ENCODE measurements at regions not wholly inside any gene's neighbourhood (a gene's known extent, or its start where the extent isn't known, plus 50 kb on each side); places are given as distances from the start of the nearest gene placed in this dataset.

DNA sequence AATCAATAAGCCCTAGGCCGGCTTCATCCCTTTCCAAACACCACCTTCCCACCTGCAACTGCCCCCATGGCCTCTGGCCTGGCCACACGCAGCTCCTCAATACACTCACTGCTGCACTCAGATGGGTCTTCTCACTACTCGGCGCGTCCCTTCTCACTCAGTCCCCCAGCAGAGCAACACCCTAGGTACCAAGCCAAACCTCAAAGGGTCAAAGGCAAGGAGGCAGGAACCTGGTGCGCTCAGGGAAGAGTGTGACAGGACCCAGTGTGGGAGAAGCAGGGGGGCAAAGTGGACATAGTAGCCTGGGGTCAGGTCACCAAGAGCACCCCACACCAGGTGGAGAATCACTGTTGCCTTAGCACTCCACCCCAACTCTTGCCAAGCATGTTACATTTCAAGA lies 90.6 kb downstream of the TTC32 start:
- DNase-seq = no peak
- no peaks in the 10 kb centered on the region for H3K9me3 ChIP-seq
- WGBS, 2 donors = 97 to 98% methylated on average over 6 of the region's 6 CpGs
- TF ChIP-seq, protein P1, sequence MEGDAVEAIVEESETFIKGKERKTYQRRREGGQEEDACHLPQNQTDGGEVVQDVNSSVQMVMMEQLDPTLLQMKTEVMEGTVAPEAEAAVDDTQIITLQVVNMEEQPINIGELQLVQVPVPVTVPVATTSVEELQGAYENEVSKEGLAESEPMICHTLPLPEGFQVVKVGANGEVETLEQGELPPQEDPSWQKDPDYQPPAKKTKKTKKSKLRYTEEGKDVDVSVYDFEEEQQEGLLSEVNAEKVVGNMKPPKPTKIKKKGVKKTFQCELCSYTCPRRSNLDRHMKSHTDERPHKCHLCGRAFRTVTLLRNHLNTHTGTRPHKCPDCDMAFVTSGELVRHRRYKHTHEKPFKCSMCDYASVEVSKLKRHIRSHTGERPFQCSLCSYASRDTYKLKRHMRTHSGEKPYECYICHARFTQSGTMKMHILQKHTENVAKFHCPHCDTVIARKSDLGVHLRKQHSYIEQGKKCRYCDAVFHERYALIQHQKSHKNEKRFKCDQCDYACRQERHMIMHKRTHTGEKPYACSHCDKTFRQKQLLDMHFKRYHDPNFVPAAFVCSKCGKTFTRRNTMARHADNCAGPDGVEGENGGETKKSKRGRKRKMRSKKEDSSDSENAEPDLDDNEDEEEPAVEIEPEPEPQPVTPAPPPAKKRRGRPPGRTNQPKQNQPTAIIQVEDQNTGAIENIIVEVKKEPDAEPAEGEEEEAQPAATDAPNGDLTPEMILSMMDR (IDR thresholded peaks at IDR 0.05) = no peak
- TF ChIP-seq POLR2A (IDR thresholded peaks at IDR 0.05) = no peak
- H3K27ac ChIP-seq = no peak overlapping the region
- no peaks in the 10 kb centered on the region for H3K36me3 ChIP-seq
- no peak overlapping the region for H3K4me3 ChIP-seq (replicated peaks in 1 of 3)
- no peaks in the 10 kb centered on the region for H3K4me1 ChIP-seq
- H3K27me3 ChIP-seq = no peaks in the 10 kb centered on the region
- intact Hi-C loops (cut with DNase I) = no loop called here

DNA sequence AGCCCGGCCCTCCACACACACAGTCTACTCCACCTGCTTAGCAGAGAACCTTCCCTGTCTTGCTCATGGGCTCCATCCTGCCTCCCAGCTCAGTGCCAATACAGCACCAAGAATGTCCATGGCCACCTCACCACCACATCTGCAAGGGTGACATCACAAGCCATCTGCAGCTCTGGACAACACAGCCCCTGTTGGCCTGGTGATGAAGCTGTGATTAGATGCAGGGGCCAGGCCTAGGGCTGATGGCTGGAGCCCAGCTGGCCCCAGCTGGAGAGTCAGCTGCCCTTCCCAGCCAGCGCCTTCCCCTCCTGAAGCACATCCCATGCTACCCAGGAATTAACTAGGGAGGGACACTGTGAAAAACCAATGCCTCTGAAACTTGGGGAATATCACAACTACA lies 91.1 kb downstream of the TTC32 start:
- no peak overlapping the region for H3K27ac ChIP-seq
- H3K36me3 ChIP-seq = no peaks in the 10 kb centered on the region
- no peaks in the 10 kb centered on the region for H3K9me3 ChIP-seq
- intact Hi-C loops (cut with DNase I) = no loop called here
- no peaks in the 10 kb centered on the region for H3K4me1 ChIP-seq
- no peak for DNase-seq
- no peak overlapping the region for H3K4me3 ChIP-seq (replicated peaks in 1 of 3)
- TF ChIP-seq, protein P1 (IDR thresholded peaks at IDR 0.05) = no peak
- no peak for TF ChIP-seq POLR2A (IDR thresholded peaks at IDR 0.05)
- WGBS, 2 donors = 90 to 94% methylated on average over 1 to 2 of the region's 2 CpGs
- H3K27me3 ChIP-seq = no peaks in the 10 kb centered on the region

DNA sequence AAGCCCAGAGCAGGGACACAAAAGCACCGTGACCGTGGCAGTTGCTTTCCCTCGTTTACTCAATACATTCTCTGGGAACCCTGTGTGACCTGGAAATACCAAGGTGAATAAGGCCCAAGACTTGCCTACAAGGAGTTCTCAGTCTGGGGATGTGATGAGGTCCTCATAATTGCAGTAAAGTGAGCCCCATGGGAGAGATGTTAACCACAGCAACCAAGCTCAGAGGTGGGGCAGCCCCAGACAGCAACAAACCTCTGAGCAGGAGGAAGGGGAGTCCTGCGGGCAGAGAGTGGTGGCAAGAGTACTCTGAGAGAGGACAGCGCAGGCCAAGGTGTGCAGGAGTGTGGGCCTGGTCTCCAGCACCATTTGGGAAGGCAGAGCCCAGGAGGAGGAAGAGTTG lies 91.6 kb downstream of the TTC32 start:
- DNase-seq = no peak
- 82 to 94% methylated on average over 5 of the region's 5 CpGs for WGBS, 2 donors
- no peaks in the 10 kb centered on the region for H3K36me3 ChIP-seq
- no peak overlapping the region for H3K27ac ChIP-seq
- no peaks in the 10 kb centered on the region for H3K9me3 ChIP-seq
- intact Hi-C loops (cut with DNase I) = no loop called here
- H3K4me1 ChIP-seq = no peaks in the 10 kb centered on the region
- no peaks in the 10 kb centered on the region for H3K27me3 ChIP-seq
- no peak overlapping the region for H3K4me3 ChIP-seq (replicated peaks in 1 of 3)
- TF ChIP-seq, protein P1 (IDR thresholded peaks at IDR 0.05) = no peak
- TF ChIP-seq POLR2A (IDR thresholded peaks at IDR 0.05) = no peak

DNA sequence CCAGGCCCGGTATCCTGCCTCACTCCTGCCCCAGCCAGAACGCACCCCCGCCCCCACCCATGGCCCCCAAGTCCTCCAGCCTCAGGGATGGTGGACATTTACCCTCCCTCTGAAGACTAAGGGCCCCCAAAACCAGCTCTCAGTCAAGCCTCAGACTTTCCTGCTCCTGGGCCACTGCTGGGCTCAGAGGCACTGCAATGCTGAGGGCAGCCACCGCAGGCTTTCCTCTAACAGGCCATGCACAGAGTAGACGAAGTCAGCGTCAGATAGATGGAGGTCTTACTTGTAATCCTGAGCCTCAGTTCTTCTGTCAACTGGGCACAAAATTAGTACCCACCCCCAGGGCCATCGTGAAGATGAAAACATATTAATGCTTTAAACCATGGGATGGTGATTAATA lies 92.6 kb downstream of the TTC32 start:
- Histone ChIP-seq H3K27ac (no peak overlapping the region), H3K27me3 (no peaks in the 10 kb centered on the region), H3K4me1 (no peaks in the 10 kb centered on the region), H3K36me3 (no peaks in the 10 kb centered on the region), H3K4me3 (replicated peaks in 1 of 3) (no peak overlapping the region), H3K9me3 (no peaks in the 10 kb centered on the region)
- DNase-seq = no peak
- WGBS, 2 donors = 69 to 74% methylated on average over 5 to 7 of the region's 7 CpGs
- TF ChIP-seq POLR2A (IDR thresholded peaks at IDR 0.05) = no peak
- TF ChIP-seq, protein P1 (IDR thresholded peaks at IDR 0.05) = no peak
- intact Hi-C loops (cut with DNase I) = no loop called here

DNA sequence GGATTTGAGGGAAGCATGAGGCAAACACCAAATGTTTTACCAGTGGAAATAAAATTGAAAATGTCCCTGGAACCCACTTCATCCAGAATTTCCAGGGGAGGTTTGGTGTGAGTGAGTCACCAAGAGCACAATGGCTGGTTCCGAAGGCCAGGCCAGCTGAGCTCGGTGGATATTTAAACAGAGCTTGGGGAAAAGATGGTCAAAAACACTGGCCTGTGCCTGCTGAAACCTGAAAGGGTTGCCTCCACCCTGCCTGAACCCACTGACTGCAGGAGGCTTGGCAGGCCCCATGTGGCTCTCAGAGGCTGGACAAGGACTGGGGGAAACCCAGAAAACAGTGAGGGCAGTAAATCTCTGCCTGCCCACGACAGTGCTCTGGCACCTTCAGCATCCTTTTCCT lies 93.9 kb downstream of the TTC32 start:
- DNase-seq = no peak
- H3K4me1 ChIP-seq = no peaks in the 10 kb centered on the region
- no peaks in the 10 kb centered on the region for H3K36me3 ChIP-seq
- H3K27ac ChIP-seq = no peak overlapping the region
- no peak overlapping the region for H3K4me3 ChIP-seq (replicated peaks in 1 of 3)
- no peaks in the 10 kb centered on the region for H3K27me3 ChIP-seq
- WGBS, 2 donors = 84 to 86% methylated on average over 3 of the region's 3 CpGs
- no peaks in the 10 kb centered on the region for H3K9me3 ChIP-seq
- TF ChIP-seq, protein P1 (IDR thresholded peaks at IDR 0.05) = no peak
- no peak for TF ChIP-seq POLR2A (IDR thresholded peaks at IDR 0.05)
- intact Hi-C loops (cut with DNase I) = no loop called here
